ENCODE measurements at regions not wholly inside any gene's neighbourhood (a gene's known extent, or its start where the extent isn't known, plus 50 kb on each side); places are given as distances from the start of the nearest gene placed in this dataset.

- no peak overlapping the region for H3K27ac ChIP-seq
- intact Hi-C loops (cut with DNase I), result loop anchor here in 4 of 10 donors (5.0 to 10.0 kb wide), 5 partner anchors 90 to 1872 kb away; partner anchors contain the start of gene KLF4 (in 2 of the 4)
Measured at GRCh38 chr9:108052431-108053080, 563.0 kb upstream of the KLF4 start.

GRCh38 chr9:108050894-108051293 lies 561.3 kb upstream of the KLF4 start:
- ATAC-seq (no peak), DNase-seq (no peak)
- H3K27me3 ChIP-seq, result peaks cover 0 to 11% (median 0%) of the 10 kb centered on the region in 7 donors
- H3K4me1 ChIP-seq, result peaks cover 5 to 33% (median 15%) of the 10 kb centered on the region in 9 donors
- intact Hi-C loops (cut with DNase I), result loop anchor here in 4 of 10 donors (5.0 to 10.0 kb wide), 5 partner anchors 91 to 1874 kb away; partner anchors contain the start of gene KLF4 (in 2 of the 4)
- H3K4me3 ChIP-seq, result no peak overlapping the region
- WGBS, 2 donors, result 89 to 93% methylated on average over 4 of the region's 4 CpGs
- no peaks in the 10 kb centered on the region for H3K36me3 ChIP-seq
- no peaks in the 10 kb centered on the region for H3K9me3 ChIP-seq
- no peak overlapping the region for H3K27ac ChIP-seq
- no peak for TF ChIP-seq CTCF (IDR thresholded peaks at IDR 0.05)

More at GRCh38 chr9:108052431-108053080, 563.0 kb upstream of the KLF4 start:
- DNase-seq, result no peak
- Histone ChIP-seq H3K36me3 (no peaks in the 10 kb centered on the region), H3K4me1 (peaks cover 5 to 48% (median 15%) of the 10 kb centered on the region in 9 donors), H3K27me3 (peaks cover 0 to 11% (median 0%) of the 10 kb centered on the region in 7 donors), H3K9me3 (no peaks in the 10 kb centered on the region), H3K4me3 (no peak overlapping the region)
- 74 to 85% methylated on average over 7 of the region's 7 CpGs for WGBS, 2 donors
- no peak for TF ChIP-seq CTCF (IDR thresholded peaks at IDR 0.05)
- no peak for ATAC-seq

- ATAC-seq (no peak), DNase-seq (no peak)
- H3K9me3 ChIP-seq, result no peaks in the 10 kb centered on the region
- peaks cover 0 to 11% (median 0%) of the 10 kb centered on the region in 7 donors for H3K27me3 ChIP-seq
- H3K4me3 ChIP-seq, result no peak overlapping the region
- no peaks in the 10 kb centered on the region for H3K36me3 ChIP-seq
- H3K4me1 ChIP-seq, result peaks cover 5 to 25% (median 15%) of the 10 kb centered on the region in 9 donors
- no peak for TF ChIP-seq CTCF (IDR thresholded peaks at IDR 0.05)
- intact Hi-C loops (cut with DNase I), result loop anchor here in 4 of 10 donors (5.0 to 10.0 kb wide), 5 partner anchors 92 to 1875 kb away; partner anchors contain the start of gene KLF4 (in 2 of the 4)
- no peak overlapping the region for H3K27ac ChIP-seq
- 75 to 84% methylated on average over 6 of the region's 6 CpGs for WGBS, 2 donors
Measured at GRCh38 chr9:108049671-108050494, 560.3 kb upstream of the KLF4 start.

GRCh38 chr9:108049026-108049607 lies 559.5 kb upstream of the KLF4 start:
- no peak overlapping the region for H3K27ac ChIP-seq
- H3K27me3 ChIP-seq, result peaks cover 0 to 11% (median 0%) of the 10 kb centered on the region in 7 donors
- ATAC-seq (no peak), DNase-seq (no peak)
- 48 to 51% methylated on average over 7 of the region's 7 CpGs for WGBS, 2 donors
- H3K4me3 ChIP-seq, result no peak overlapping the region
- peaks cover 3 to 18% (median 12%) of the 10 kb centered on the region in 9 donors for H3K4me1 ChIP-seq
- intact Hi-C loops (cut with DNase I), result no loop called here
- peaks cover 0 to 5% (median under 1%) of the 10 kb centered on the region in 11 donors for H3K9me3 ChIP-seq
- no peaks in the 10 kb centered on the region for H3K36me3 ChIP-seq
- TF ChIP-seq CTCF (IDR thresholded peaks at IDR 0.05), result no peak

Data from heart right ventricle (tissue), 16 donors.